ENCODE measurements at regions not wholly inside any gene's neighbourhood (a gene's known extent, or its start where the extent isn't known, plus 50 kb on each side); places are given as distances from the start of the nearest gene placed in this dataset.
"Not testable (repeated sequence)": the region's sequence is repeated elsewhere in the genome, so short reads cannot be mapped to it uniquely, and the experiment has no call there.

DNA sequence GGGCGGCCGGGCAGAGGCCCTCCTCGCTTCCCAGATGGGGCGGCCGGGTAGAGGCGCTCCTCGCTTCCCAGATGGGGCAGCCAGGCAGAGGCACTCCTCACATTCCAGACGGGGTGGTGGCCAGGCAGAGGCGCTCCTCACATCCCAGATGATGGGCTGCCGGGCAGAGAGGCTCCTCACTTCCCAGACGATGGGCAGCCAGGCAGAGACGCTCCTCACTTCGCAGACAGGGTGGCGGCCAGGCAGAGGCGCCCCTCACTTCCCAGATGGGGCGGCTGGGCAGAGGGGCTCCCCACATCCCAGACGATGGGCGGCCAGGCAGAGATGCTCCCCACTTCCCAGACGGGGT is 83.1 kb upstream of the TFPI start:
- H3K27ac ChIP-seq (ENCODE audit: low read depth, low read length); H3K4me1 ChIP-seq (ENCODE audit: control insufficient read depth in 3 of 3, insufficient read depth in 3 of 3, low read length in 3 of 3); H3K4me3 ChIP-seq (ENCODE audit: low read length in 3 of 3); H3K9me3 ChIP-seq (ENCODE audit: control insufficient read depth in 3 of 3, low read length in 3 of 3); H3K27me3 ChIP-seq (ENCODE audit: control insufficient read depth in 3 of 3, insufficient read depth in 3 of 3, low read length in 3 of 3); H3K9ac ChIP-seq (ENCODE audit: low read depth in 1 of 3, low read length in 3 of 3); H3K36me3 ChIP-seq (ENCODE audit: control insufficient read depth in 3 of 3, insufficient read depth in 3 of 3, low read length in 3 of 3): not testable (repeated sequence)

DNA sequence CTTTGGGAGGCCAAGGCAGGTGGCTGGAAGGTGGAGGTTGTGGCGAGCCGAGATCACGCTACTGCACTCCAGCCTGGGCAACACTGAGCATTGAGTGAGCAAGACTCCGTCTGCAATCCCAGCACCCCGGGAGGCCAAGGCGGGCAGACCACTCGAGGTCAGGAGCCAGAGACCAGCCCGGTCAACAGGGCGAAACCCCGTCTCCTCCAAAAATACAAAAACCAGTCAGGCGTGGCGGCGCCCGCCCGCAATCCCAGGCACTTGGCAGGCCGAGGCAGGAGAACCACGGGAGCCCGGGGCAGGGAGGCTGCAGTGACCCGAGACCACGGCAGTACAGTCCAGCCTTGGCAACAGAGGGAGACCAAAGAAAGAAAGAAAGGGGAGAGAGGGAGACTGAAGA is 83.5 kb upstream of the TFPI start:
- H3K4me3 ChIP-seq (ENCODE audit: low read length in 3 of 3); H3K36me3 ChIP-seq (ENCODE audit: control insufficient read depth in 3 of 3, insufficient read depth in 3 of 3, low read length in 3 of 3); H3K27ac ChIP-seq (ENCODE audit: low read depth, low read length); H3K4me1 ChIP-seq (ENCODE audit: control insufficient read depth in 3 of 3, insufficient read depth in 3 of 3, low read length in 3 of 3); H3K27me3 ChIP-seq (ENCODE audit: control insufficient read depth in 3 of 3, insufficient read depth in 3 of 3, low read length in 3 of 3); H3K9me3 ChIP-seq (ENCODE audit: control insufficient read depth in 3 of 3, low read length in 3 of 3); H3K9ac ChIP-seq (ENCODE audit: low read depth in 1 of 3, low read length in 3 of 3): not testable (repeated sequence)

DNA sequence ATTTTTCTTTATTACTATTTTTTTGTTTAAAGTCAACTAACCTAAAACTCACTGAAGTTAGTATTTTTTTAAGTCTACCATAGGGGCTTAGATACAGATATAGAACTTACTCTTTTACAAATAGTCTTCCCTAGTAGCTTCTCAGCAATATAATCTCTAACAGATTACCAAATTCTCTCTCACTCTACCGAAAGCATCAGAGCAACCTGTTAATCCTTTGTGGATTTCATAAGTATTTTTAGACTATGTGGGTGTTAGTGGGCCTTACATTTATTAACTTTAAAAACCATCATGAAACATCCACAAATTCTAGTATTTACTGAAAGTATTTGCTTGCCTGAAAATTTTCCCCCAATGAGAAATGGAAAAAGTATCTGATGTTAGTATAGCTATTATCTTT is 84.6 kb upstream of the TFPI start:
- H3K9me3 ChIP-seq (ENCODE audit: control insufficient read depth in 3 of 3, low read length in 3 of 3) = no peaks in the 10 kb centered on the region
- H3K27ac ChIP-seq (ENCODE audit: low read depth, low read length) = no peak overlapping the region
- no peak overlapping the region for H3K9ac ChIP-seq (ENCODE audit: low read depth in 1 of 3, low read length in 3 of 3)
- no peaks in the 10 kb centered on the region for H3K27me3 ChIP-seq (ENCODE audit: control insufficient read depth in 3 of 3, insufficient read depth in 3 of 3, low read length in 3 of 3)
- no peaks in the 10 kb centered on the region for H3K36me3 ChIP-seq (ENCODE audit: control insufficient read depth in 3 of 3, insufficient read depth in 3 of 3, low read length in 3 of 3)
- peaks cover 0 to 4% (median 0%) of the 10 kb centered on the region in 3 donors for H3K4me1 ChIP-seq (ENCODE audit: control insufficient read depth in 3 of 3, insufficient read depth in 3 of 3, low read length in 3 of 3)
- H3K4me3 ChIP-seq (ENCODE audit: low read length in 3 of 3) = no peak overlapping the region

DNA sequence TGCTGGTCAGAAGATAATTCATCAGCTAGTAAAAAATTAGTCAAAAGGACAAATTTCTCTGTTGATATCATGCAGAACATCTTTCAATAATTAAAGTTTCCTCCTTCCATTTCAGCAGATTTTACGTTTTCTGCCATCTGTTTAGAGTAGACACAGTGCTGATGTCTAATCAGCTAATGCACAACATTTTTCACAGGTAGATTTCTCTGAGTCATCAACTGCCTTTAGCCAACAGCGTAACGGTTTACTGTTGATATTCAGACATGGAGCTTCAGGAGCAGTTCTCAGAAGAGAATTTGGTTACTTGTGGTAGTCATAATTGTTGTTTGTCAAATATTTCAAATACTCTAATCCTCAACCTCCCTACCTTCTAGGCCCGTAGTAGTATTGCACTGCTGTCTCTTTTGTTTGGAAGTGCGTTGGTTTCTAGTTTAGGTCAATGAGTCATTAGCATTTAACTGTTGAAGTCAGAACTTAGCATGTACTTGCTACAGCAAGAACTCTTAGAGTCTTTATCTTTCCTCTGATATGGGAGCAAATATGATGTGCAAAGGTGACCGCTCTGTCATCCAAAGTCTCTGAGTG is 86.8 kb upstream of the TFPI start:
- no peaks in the 10 kb centered on the region for H3K9me3 ChIP-seq (ENCODE audit: control insufficient read depth in 3 of 3, low read length in 3 of 3)
- H3K9ac ChIP-seq (ENCODE audit: low read depth in 1 of 3, low read length in 3 of 3) = no peak overlapping the region
- no peaks in the 10 kb centered on the region for H3K36me3 ChIP-seq (ENCODE audit: control insufficient read depth in 3 of 3, insufficient read depth in 3 of 3, low read length in 3 of 3)
- no peak overlapping the region for H3K4me3 ChIP-seq (ENCODE audit: low read length in 3 of 3)
- no peak overlapping the region for H3K27ac ChIP-seq (ENCODE audit: low read depth, low read length)
- peaks cover 0 to 4% (median 0%) of the 10 kb centered on the region in 3 donors for H3K4me1 ChIP-seq (ENCODE audit: control insufficient read depth in 3 of 3, insufficient read depth in 3 of 3, low read length in 3 of 3)
- H3K27me3 ChIP-seq (ENCODE audit: control insufficient read depth in 3 of 3, insufficient read depth in 3 of 3, low read length in 3 of 3) = no peaks in the 10 kb centered on the region

DNA sequence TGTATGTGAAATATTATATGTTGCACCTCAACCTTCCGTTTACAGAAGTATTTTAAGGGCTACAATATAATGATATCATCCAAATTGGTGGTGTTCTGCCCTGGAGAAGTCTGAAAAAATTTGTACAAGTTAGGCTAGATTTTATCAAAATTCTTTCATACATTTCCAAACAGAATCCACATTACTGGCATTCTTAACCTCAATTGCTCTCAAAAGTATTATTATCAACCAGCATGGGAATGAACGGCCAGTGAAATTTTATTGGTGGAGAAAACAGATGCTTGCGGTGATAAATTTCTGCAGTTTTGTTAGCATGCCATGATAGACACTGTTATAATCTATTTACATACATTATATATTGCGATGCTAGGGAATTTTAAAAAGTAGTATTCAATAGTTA is 88.3 kb upstream of the TFPI start:
- Histone ChIP-seq H3K9ac (ENCODE audit: low read depth in 1 of 3, low read length in 3 of 3) (no peak overlapping the region), H3K27me3 (ENCODE audit: control insufficient read depth in 3 of 3, insufficient read depth in 3 of 3, low read length in 3 of 3) (no peaks in the 10 kb centered on the region), H3K27ac (ENCODE audit: low read depth, low read length) (no peak overlapping the region), H3K4me3 (ENCODE audit: low read length in 3 of 3) (no peak overlapping the region), H3K9me3 (ENCODE audit: control insufficient read depth in 3 of 3, low read length in 3 of 3) (no peaks in the 10 kb centered on the region), H3K36me3 (ENCODE audit: control insufficient read depth in 3 of 3, insufficient read depth in 3 of 3, low read length in 3 of 3) (no peaks in the 10 kb centered on the region), H3K4me1 (ENCODE audit: control insufficient read depth in 3 of 3, insufficient read depth in 3 of 3, low read length in 3 of 3) (peaks cover 0 to 4% (median 0%) of the 10 kb centered on the region in 3 donors)

DNA sequence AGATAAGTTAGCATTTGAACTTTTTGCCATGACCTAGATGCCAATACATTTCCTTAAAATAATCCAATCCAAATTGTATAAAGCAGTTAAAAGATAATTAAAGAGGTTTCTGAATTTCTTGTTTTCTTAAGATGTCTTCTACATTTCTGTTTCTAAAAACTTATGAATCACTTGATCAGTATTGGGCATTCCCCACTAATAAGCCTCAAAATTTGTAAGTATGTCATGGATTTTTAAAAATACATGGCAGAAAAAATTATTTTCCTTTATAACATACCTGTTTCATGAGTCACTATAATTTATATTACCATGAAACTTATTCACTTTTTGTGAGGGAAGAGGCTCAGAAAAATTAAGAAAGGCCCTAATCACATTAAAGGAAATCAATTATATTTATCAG is 90.3 kb upstream of the TFPI start:
- Histone ChIP-seq H3K9me3 (ENCODE audit: control insufficient read depth in 3 of 3, low read length in 3 of 3) (no peaks in the 10 kb centered on the region), H3K9ac (ENCODE audit: low read depth in 1 of 3, low read length in 3 of 3) (no peak overlapping the region), H3K4me3 (ENCODE audit: low read length in 3 of 3) (no peak overlapping the region), H3K36me3 (ENCODE audit: control insufficient read depth in 3 of 3, insufficient read depth in 3 of 3, low read length in 3 of 3) (no peaks in the 10 kb centered on the region), H3K27me3 (ENCODE audit: control insufficient read depth in 3 of 3, insufficient read depth in 3 of 3, low read length in 3 of 3) (no peaks in the 10 kb centered on the region), H3K27ac (ENCODE audit: low read depth, low read length) (no peak overlapping the region), H3K4me1 (ENCODE audit: control insufficient read depth in 3 of 3, insufficient read depth in 3 of 3, low read length in 3 of 3) (peaks cover 0 to 4% (median 0%) of the 10 kb centered on the region in 3 donors)

DNA sequence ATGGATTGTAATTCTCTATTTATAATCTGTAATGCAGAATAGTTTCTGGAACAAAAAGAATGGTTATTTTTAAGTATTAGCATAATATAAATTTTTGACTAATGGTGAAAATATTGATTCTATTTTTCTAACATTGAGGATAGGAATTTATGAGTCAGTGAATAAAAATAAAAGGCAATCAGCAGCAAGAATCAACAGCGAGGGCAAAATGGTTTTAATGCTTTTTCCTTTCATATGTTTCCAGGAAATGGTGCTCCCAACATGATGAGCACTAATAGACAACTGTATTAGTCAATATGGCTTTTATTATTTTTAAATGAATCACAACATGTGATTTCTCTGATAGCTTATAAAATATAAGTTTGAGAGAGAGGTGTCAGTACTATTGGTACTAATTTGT is 90.7 kb upstream of the TFPI start:
- no peaks in the 10 kb centered on the region for H3K36me3 ChIP-seq (ENCODE audit: control insufficient read depth in 3 of 3, insufficient read depth in 3 of 3, low read length in 3 of 3)
- no peak overlapping the region for H3K4me3 ChIP-seq (ENCODE audit: low read length in 3 of 3)
- no peaks in the 10 kb centered on the region for H3K9me3 ChIP-seq (ENCODE audit: control insufficient read depth in 3 of 3, low read length in 3 of 3)
- no peaks in the 10 kb centered on the region for H3K27me3 ChIP-seq (ENCODE audit: control insufficient read depth in 3 of 3, insufficient read depth in 3 of 3, low read length in 3 of 3)
- H3K9ac ChIP-seq (ENCODE audit: low read depth in 1 of 3, low read length in 3 of 3) = no peak overlapping the region
- peaks cover 0 to 4% (median 0%) of the 10 kb centered on the region in 3 donors for H3K4me1 ChIP-seq (ENCODE audit: control insufficient read depth in 3 of 3, insufficient read depth in 3 of 3, low read length in 3 of 3)
- no peak overlapping the region for H3K27ac ChIP-seq (ENCODE audit: low read depth, low read length)

DNA sequence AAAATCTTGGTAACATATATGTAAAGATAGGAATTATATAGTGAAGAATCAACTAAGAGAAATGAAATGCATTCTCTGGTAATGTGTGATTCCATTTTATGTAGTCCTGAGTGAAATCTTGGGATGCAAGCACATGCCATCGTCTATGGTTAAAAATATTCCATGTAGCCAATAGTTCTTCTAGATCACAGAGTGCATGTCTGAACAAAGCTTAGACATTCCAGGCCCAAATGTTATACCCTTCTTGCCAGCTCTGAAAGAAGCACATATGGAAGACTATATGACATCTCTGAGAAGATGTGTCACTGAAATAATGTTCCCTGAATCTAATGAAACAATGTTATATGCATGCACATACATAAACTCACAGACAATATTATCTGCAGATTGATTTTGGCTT is 92.3 kb upstream of the TFPI start:
- H3K9ac ChIP-seq (ENCODE audit: low read depth in 1 of 3, low read length in 3 of 3) = no peak overlapping the region
- no peaks in the 10 kb centered on the region for H3K36me3 ChIP-seq (ENCODE audit: control insufficient read depth in 3 of 3, insufficient read depth in 3 of 3, low read length in 3 of 3)
- no peak overlapping the region for H3K27ac ChIP-seq (ENCODE audit: low read depth, low read length)
- no peak overlapping the region for H3K4me3 ChIP-seq (ENCODE audit: low read length in 3 of 3)
- H3K9me3 ChIP-seq (ENCODE audit: control insufficient read depth in 3 of 3, low read length in 3 of 3) = no peaks in the 10 kb centered on the region
- H3K4me1 ChIP-seq (ENCODE audit: control insufficient read depth in 3 of 3, insufficient read depth in 3 of 3, low read length in 3 of 3) = peaks cover 0 to 4% (median 0%) of the 10 kb centered on the region in 3 donors
- no peaks in the 10 kb centered on the region for H3K27me3 ChIP-seq (ENCODE audit: control insufficient read depth in 3 of 3, insufficient read depth in 3 of 3, low read length in 3 of 3)

DNA sequence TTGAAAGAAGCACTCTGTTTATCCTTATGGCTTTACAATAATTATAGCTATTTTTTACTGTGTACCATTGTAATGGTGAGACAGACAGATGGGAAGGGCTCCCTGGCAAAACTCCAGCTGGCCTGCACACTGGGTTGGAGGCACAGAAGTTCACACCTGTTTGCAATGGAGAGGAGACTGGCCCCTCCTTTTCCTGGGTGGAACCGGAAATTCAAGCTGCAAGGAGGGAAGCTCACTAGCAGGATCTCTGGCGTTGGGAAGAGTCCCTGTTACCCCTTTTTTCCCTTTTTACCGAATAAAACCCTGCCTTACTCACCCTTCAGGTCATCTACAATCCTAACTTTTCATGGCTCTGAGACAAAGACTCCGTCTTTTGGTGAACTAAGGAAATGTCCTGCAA is 100.3 kb upstream of the TFPI start:
- Histone ChIP-seq H3K9ac (ENCODE audit: low read depth in 1 of 3, low read length in 3 of 3) (no peak overlapping the region), H3K9me3 (ENCODE audit: control insufficient read depth in 3 of 3, low read length in 3 of 3) (no peaks in the 10 kb centered on the region), H3K36me3 (ENCODE audit: control insufficient read depth in 3 of 3, insufficient read depth in 3 of 3, low read length in 3 of 3) (no peaks in the 10 kb centered on the region), H3K27ac (ENCODE audit: low read depth, low read length) (no peak overlapping the region), H3K4me1 (ENCODE audit: control insufficient read depth in 3 of 3, insufficient read depth in 3 of 3, low read length in 3 of 3) (no peaks in the 10 kb centered on the region), H3K4me3 (ENCODE audit: low read length in 3 of 3) (no peak overlapping the region), H3K27me3 (ENCODE audit: control insufficient read depth in 3 of 3, insufficient read depth in 3 of 3, low read length in 3 of 3) (no peaks in the 10 kb centered on the region)

DNA sequence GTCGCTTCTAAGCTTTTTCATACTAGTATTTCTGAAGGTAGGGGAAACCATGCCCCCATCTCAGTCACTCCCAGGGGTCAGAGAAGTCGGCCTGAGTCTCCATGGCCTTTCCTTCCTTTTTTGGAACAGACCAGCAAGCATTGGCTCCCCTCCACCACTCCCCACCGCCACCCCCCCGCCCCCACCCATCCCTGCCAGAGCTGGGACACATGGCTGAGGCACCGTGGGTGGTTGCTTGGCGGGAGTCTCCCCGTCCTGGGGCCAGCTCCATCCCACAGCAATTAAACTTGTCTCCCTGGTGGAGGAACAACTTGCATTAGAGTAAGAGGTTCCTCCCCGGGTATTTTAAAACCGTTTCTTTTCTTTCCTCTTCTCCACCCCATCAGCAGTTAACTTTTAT is 100.8 kb upstream of the TFPI start:
- no peaks in the 10 kb centered on the region for H3K36me3 ChIP-seq (ENCODE audit: control insufficient read depth in 3 of 3, insufficient read depth in 3 of 3, low read length in 3 of 3)
- no peak overlapping the region for H3K27ac ChIP-seq (ENCODE audit: low read depth, low read length)
- no peak overlapping the region for H3K4me3 ChIP-seq (ENCODE audit: low read length in 3 of 3)
- H3K9me3 ChIP-seq (ENCODE audit: control insufficient read depth in 3 of 3, low read length in 3 of 3) = no peaks in the 10 kb centered on the region
- no peaks in the 10 kb centered on the region for H3K27me3 ChIP-seq (ENCODE audit: control insufficient read depth in 3 of 3, insufficient read depth in 3 of 3, low read length in 3 of 3)
- no peaks in the 10 kb centered on the region for H3K4me1 ChIP-seq (ENCODE audit: control insufficient read depth in 3 of 3, insufficient read depth in 3 of 3, low read length in 3 of 3)
- H3K9ac ChIP-seq (ENCODE audit: low read depth in 1 of 3, low read length in 3 of 3) = no peak overlapping the region

DNA sequence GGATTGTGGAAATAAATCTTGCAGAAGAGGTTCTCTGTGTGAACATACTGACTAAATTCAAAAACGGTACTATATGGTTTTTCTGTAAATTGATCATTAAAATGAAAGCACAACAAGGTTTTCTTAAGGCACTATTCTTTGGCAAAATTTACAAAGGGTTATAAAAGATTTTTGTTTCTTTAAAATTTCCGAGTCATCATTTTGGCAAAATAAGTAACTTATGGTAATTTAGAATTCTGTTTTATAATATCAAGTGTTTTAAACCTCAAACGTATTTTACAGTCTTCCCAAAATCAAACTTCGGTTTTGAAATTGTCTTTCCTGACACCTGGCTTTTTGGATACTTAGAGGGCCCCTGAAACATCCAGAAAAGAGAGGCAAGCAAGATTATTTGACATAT is 101.9 kb upstream of the TFPI start:
- no peaks in the 10 kb centered on the region for H3K36me3 ChIP-seq (ENCODE audit: control insufficient read depth in 3 of 3, insufficient read depth in 3 of 3, low read length in 3 of 3)
- no peak overlapping the region for H3K9ac ChIP-seq (ENCODE audit: low read depth in 1 of 3, low read length in 3 of 3)
- no peak overlapping the region for H3K4me3 ChIP-seq (ENCODE audit: low read length in 3 of 3)
- H3K9me3 ChIP-seq (ENCODE audit: control insufficient read depth in 3 of 3, low read length in 3 of 3) = no peaks in the 10 kb centered on the region
- H3K4me1 ChIP-seq (ENCODE audit: control insufficient read depth in 3 of 3, insufficient read depth in 3 of 3, low read length in 3 of 3) = no peaks in the 10 kb centered on the region
- no peaks in the 10 kb centered on the region for H3K27me3 ChIP-seq (ENCODE audit: control insufficient read depth in 3 of 3, insufficient read depth in 3 of 3, low read length in 3 of 3)
- no peak overlapping the region for H3K27ac ChIP-seq (ENCODE audit: low read depth, low read length)

Data from skeletal muscle tissue (tissue), 3 donors.